Activated CD8-positive, alpha-beta T cell treated with anti-CD3 and anti-CD28 coated beads for 36 hours (primary cell): ENCODE measurements at regions not wholly inside any gene's neighbourhood (a gene's known extent, or its start where the extent isn't known, plus 50 kb on each side); places are given as distances from the start of the nearest gene placed in this dataset.

Experiments used
- ATAC-seq: fragments of 200-7000 bp; cut with Tn5 transposase; one replicate; pipeline ENCODE4 v1.10.0; 2021; ENCODE audit warnings: mild to moderate bottlenecking, moderate library complexity
- CTCF ChIA-PET: fragments of 350-600 bp; sonication (Branson Sonifier 250); formaldehyde crosslinking; loops from one replicate; lab custom pipeline; 2021; ENCODE audit warnings: antibody characterized with exemption; lab: Charles Lee
- POLR2A ChIA-PET: fragments of 350-600 bp; sonication (Branson Sonifier 250); formaldehyde crosslinking; loops from one replicate; lab custom pipeline; 2021; ENCODE audit warnings: antibody characterized with exemption; lab: Charles Lee
- DNase-seq: peaks from one replicate; pipeline ENCODE4 v3.0.0-alpha.2; 2020
- H3K27ac Mint-ChIP-seq: one replicate; pipeline ENCODE4 v1.8.0; 2021; ENCODE audit warnings: mild to moderate bottlenecking, mixed read lengths
- H3K27me3 Mint-ChIP-seq: one replicate; pipeline ENCODE4 v1.8.0; 2021; ENCODE audit warnings: mixed read lengths
- H3K36me3 Mint-ChIP-seq: one replicate; pipeline ENCODE4 v1.8.0; 2021; ENCODE audit warnings: low read depth, mixed read lengths
- H3K4me1 Mint-ChIP-seq: one replicate; pipeline ENCODE4 v1.8.0; 2021; ENCODE audit warnings: low read depth, mixed read lengths
- H3K4me3 Mint-ChIP-seq: one replicate; pipeline ENCODE4 v1.8.0; 2021; ENCODE audit warnings: mild to moderate bottlenecking, moderate library complexity, mixed read lengths
- H3K9me3 Mint-ChIP-seq: one replicate; pipeline ENCODE4 v1.8.0; 2021; ENCODE audit warnings: mixed read lengths
- CTCF ChIP-seq: fragments of 200-600 bp; IDR thresholded peaks from one replicate; pipeline ENCODE4 v1.8.0; 2022; ENCODE audit warnings: antibody characterized with exemption, mild to moderate bottlenecking
- intact Hi-C: fragments of 100-400 bp; cut with micrococcal nuclease; formaldehyde crosslinking; loops from one replicate; pipeline ENCODE4 v1.10.0; 2022

GRCh38 chr12:19981944-19982343 lies 386.4 kb upstream of the PDE3A start:
- Mint-ChIP-seq H3K36me3 (no peaks in the 10 kb centered on the region), H3K4me1 (no peaks in the 10 kb centered on the region), H3K27ac (no peak overlapping the region), H3K9me3 (no peaks in the 10 kb centered on the region), H3K27me3 (no peaks in the 10 kb centered on the region), H3K4me3 (no peak overlapping the region)
- ChIA-PET CTCF (no interaction called here), POLR2A (no interaction called here)
- ATAC-seq (no peak), DNase-seq (no peak)
- TF ChIP-seq CTCF: no peak
- intact Hi-C loops: no loop called here

DNA sequence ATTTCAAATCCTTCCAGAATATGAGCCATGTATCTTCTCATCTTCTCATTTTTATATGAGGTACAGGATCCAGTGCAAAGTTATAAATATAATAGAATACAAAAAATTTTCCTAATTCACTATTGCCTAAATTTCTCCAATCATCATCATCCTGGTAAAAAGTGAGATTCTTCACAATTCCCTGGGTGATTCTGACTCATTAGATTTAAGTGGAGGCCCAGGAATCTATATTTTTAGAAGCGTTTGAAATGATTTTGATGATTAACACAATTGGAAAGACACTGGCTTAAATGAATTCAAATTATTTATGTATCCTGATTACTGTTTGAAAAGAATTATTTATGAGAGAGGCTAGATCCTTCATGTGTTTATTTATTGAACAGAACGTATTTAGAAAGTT lies 380.3 kb upstream of the PDE3A start:
- ATAC-seq: no peak

DNA sequence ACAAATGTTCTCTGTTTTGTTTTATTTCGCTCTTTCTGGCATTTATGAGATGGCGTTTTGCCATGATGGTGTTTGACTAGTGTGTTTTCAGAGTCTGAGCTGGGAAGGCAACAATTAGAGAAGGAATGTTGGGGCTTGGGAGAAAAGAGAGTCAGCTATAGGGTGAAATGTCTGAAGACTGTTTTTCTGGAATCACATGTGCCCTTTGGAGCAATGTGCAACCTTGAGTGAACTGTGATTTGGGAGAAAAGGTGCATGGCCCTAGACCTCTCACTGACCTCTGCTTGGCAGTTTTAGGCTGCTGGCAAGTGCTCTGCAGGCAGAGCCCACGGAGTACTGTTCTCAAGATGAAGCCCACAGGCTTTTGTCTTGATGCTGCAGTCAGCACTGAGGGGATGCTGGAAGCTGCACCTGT lies 379.9 kb upstream of the PDE3A start:
- ChIA-PET POLR2A (no interaction called here), CTCF (no interaction called here)
- Mint-ChIP-seq H3K27ac (no peak overlapping the region), H3K4me1 (no peaks in the 10 kb centered on the region), H3K4me3 (no peak overlapping the region), H3K36me3 (no peaks in the 10 kb centered on the region), H3K9me3 (no peaks in the 10 kb centered on the region), H3K27me3 (peaks cover 6% of the 10 kb centered on the region)
- no peak for ATAC-seq
- no peak for DNase-seq
- no peak for TF ChIP-seq CTCF
- intact Hi-C loops: no loop called here

More for the DNA sequence above, 380.3 kb upstream of the PDE3A start:
- Mint-ChIP-seq H3K27me3 (peaks cover 6% of the 10 kb centered on the region), H3K36me3 (no peaks in the 10 kb centered on the region), H3K9me3 (no peaks in the 10 kb centered on the region), H3K27ac (no peak overlapping the region), H3K4me3 (no peak overlapping the region), H3K4me1 (no peaks in the 10 kb centered on the region)
- no peak for DNase-seq
- ChIA-PET POLR2A (no interaction called here), CTCF (no interaction called here)
- intact Hi-C loops: no loop called here
- no peak for TF ChIP-seq CTCF

GRCh38 chr12:19988948-19989347 lies 379.4 kb upstream of the PDE3A start:
- Mint-ChIP-seq H3K27me3 (peaks cover 6% of the 10 kb centered on the region), H3K4me3 (no peak overlapping the region), H3K9me3 (no peaks in the 10 kb centered on the region), H3K4me1 (no peaks in the 10 kb centered on the region), H3K36me3 (no peaks in the 10 kb centered on the region), H3K27ac (no peak overlapping the region)
- no peak for ATAC-seq
- ChIA-PET CTCF (no interaction called here), POLR2A (no interaction called here)
- DNase-seq: no peak
- TF ChIP-seq CTCF: no peak
- intact Hi-C loops: no loop called here

DNA sequence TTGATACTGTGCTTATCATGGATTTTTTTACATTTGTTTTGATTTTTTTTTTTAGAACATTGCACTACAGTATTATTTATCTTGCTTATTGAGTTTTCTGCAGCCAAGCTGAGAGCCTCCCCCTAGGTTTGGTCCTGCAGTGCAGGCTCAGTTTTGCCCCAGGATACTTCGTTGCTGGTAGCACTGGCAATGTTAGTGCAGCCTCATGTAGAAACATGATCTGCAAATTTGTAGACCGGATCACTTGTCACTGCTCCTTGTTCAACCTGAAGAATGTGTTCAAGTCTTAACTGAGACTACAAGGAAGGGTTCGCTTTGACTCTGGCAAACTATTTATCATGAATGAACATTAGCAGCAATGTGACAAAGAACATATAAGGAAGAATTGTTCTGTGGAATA lies 377.2 kb upstream of the PDE3A start:
- H3K27me3 Mint-ChIP-seq: peaks cover 6% of the 10 kb centered on the region
- no peak overlapping the region for H3K27ac Mint-ChIP-seq
- H3K4me1 Mint-ChIP-seq: no peaks in the 10 kb centered on the region
- H3K4me3 Mint-ChIP-seq: no peak overlapping the region
- CTCF ChIA-PET: no interaction called here
- DNase-seq (no peak), ATAC-seq (no peak)
- intact Hi-C loops: no loop called here
- no peak for TF ChIP-seq CTCF
- POLR2A ChIA-PET: no interaction called here
- H3K36me3 Mint-ChIP-seq: no peaks in the 10 kb centered on the region
- no peaks in the 10 kb centered on the region for H3K9me3 Mint-ChIP-seq
